ENCODE measurements at regions not wholly inside any gene's neighbourhood (a gene's known extent, or its start where the extent isn't known, plus 50 kb on each side); places are given as distances from the start of the nearest gene placed in this dataset.

DNA sequence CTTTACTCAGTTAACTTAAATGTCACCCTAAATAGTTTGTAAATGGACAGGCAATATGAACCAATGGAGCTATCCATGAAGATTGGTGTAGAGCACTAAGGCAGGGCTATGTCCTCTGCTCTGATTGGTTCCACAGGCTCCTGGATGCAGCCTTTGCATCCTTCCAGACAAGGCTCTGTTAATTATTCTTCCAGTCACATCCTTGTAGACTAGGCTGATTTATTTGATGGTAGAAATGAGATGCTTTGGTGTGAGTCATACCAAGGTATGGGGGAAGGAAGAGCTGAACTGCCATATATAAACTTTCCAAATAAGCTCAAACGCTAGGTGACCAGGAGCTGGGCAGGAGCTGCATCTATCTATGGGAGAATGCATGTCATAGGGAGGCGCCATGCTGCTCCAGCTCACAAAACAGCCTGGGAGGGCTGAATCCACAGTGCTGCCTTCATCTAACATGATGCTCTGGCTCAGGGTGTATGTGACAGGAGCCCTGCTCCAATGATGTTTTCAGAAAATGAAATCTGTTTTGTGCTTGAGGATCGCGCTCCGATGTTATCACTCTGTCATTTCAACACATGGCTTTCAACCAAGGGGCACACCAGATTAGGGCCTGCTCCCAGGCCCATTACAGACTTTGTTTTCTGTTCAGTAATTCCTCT, 818.0 kb upstream of the ZNF608 start:
- in situ Hi-C loops (cut with MboI; ENCODE audit: low sequenced_read_pairs), result no loop called here

DNA sequence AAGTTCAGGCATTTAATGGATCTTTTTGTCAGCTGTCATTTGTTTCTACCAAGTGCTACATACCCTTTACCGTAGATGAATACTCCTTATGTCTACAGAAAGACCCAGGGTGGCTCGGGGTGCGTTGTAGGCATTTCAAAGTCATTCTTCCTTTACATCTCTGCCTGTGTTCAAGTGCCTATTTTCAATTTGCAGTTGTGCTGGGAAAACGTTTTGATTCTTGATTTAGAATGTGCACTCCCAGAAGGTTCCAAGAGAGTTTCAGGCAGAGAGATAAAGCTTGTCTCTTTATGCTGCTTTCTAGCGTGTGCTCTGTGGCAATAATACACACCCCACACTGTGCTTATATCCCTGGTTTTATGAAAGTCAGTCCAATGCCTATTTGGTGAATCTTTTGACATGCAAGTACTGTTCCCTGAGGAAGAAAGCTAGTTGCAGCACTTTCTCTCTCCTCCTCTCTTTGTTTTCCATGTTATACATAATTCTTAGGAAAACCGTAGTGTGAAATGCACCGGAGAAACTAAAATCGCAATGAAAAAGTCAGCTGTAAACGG, 828.1 kb upstream of the ZNF608 start:
- in situ Hi-C loops (cut with MboI; ENCODE audit: low sequenced_read_pairs), result no loop called here

DNA sequence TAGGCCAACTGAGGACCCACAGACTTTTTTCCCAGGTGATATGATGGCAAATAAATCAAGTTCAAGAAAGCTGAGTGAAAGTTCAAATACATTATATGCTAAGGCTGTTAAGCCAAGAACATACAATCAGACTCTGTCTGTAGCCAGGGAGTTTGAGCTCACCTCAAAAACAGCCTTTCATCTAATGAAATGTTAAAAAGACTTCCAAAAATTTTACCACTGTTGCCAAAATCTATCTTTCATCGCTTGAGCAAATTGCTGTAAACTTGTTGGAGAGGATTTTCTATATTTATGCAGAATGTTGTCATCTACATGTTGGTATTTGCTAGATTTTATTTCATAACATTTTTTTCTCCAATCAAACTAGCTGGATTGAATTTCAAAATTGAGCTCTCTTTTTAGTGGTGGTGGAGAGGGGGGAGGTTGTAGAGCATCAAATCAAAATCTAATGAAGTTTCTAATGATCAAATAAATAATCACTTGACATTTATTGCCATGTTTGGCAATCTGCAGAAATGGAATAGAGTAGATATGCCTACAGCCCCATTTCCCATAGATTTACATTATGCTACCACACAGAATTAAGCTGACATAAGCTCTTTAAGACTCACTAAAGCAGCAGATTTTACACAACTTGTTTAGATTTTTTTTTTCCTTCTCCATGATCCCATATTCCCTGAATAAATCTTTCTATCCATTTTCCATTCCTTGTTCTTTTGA, 828.9 kb upstream of the ZNF608 start:
- in situ Hi-C loops (cut with MboI; ENCODE audit: low sequenced_read_pairs), result no loop called here

DNA sequence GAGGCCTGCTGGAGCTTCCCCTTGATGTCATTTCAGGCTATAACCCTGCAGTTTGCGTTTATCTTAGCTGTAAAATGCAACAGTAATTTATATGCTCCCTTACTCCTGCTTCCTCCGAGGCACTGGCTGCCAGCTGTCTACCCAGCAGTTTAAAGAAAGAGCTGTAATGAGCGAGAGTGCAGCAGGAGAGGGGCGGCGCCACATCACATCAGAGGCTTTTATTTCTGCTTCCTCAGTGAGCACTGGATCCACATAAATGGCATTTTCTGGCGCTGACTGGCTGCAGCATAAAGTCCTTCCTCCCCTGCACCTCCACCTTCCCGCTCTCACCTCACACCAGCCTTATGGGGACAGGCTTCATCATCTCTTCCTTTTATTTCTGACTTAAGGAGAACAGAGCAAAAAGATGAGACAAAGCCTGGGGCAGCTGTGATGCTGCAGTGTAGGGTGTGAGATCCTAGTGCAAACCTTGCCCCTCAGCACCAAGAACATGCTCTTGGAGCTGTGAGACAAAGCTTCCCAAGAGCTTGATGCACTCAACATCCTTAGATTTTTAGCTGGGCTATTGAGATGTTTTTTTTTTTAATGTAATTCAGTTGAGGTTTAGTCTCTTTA, 829.6 kb upstream of the ZNF608 start:
- in situ Hi-C loops (cut with MboI; ENCODE audit: low sequenced_read_pairs), result no loop called here

DNA sequence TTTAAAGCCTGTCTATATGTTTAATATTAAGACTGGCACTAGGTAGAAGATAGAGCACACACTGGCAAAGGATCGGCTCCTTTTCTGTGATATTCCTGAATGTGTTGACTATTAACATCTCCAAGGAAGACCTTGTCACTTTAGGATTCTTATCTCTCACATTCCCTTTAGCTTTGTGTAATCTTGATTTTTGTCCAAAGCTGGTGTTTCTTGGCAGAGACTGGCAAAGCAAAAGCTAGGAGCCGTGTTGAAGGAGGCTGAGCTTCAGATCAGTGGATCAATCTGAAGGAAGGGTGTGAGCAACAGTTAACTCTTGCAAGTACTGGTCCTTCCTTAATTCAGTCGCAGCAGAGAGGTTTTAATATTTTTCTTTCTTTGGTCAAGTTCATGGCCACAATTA, 830.4 kb upstream of the ZNF608 start:
- in situ Hi-C loops (cut with MboI; ENCODE audit: low sequenced_read_pairs), result no loop called here

DNA sequence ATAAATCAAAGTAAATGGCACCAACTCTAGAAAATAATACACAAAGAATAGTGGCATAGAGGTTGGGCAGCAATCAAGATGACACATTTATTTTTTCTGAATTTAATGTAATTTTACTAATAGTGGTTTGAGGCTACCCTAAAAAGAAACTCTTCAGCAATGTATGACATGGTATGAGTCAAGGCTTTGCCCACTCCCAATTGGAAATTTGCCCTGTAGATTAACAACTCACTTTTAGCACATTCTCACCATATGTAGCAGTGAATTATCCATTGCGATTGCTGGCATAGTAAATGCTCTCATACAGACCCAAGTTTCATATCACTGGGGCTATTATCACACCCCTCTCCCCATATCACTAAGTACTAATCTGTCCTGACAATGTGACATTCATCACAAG, 832.1 kb upstream of the ZNF608 start:
- in situ Hi-C loops (cut with MboI; ENCODE audit: low sequenced_read_pairs), result no loop called here

DNA sequence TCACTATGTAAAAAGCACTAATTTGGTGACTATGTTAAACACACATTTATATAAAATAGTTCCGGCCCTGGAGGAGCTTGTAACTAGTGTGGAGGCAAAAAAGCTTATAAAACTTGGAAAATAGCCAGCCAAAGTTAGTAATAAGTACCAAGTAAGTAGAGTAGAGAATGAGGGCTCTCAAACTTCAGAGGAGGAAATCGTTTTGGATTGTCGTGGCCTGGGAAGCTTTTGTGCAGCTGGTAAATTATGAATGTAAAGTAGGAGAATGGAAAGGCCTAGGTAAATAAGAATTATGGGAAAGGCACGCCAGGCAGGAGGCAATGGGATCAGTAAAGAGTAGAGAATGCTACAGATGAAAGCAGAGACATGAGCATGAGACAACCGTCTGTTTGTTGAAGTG, 832.7 kb upstream of the ZNF608 start:
- in situ Hi-C loops (cut with MboI; ENCODE audit: low sequenced_read_pairs), result no loop called here

DNA sequence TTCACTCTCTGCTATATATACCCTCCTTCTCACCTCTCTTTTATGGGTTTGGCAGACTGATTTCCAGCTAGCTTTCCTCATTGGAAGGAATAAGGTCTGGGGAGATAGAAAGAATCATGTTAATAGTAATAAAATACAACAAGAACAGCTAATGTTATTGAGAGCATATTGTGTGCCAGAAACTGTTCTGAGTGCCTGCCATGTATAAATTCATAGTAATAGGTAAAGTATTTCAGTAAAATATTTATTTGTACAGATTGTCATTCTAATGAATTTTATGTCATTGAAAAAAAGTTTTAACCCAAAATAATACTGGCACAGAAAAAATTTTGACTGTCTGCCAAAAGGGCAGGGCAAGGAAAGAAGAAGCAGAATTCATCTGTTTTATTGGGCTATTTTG, 834.9 kb upstream of the ZNF608 start:
- in situ Hi-C loops (cut with MboI; ENCODE audit: low sequenced_read_pairs), result no loop called here

DNA sequence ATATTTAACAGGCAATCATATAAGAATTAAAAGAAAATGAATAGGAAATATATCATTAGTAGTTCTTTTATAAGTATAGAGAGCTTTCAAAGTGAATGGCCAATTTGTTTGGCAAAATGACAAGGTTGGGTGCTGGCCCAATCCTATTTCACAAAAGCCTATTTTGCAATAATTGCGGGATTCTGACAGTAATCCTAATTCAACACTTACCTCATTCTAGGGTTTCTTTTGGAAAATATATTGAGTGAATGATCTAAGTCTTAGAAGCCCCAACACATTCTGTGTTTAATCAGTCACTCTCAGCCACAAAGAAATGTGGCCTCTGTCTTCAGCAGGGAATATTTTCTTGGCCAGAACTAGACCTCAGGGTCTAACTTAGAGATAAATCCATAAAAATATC, 835.9 kb upstream of the ZNF608 start:
- in situ Hi-C loops (cut with MboI; ENCODE audit: low sequenced_read_pairs), result no loop called here

DNA sequence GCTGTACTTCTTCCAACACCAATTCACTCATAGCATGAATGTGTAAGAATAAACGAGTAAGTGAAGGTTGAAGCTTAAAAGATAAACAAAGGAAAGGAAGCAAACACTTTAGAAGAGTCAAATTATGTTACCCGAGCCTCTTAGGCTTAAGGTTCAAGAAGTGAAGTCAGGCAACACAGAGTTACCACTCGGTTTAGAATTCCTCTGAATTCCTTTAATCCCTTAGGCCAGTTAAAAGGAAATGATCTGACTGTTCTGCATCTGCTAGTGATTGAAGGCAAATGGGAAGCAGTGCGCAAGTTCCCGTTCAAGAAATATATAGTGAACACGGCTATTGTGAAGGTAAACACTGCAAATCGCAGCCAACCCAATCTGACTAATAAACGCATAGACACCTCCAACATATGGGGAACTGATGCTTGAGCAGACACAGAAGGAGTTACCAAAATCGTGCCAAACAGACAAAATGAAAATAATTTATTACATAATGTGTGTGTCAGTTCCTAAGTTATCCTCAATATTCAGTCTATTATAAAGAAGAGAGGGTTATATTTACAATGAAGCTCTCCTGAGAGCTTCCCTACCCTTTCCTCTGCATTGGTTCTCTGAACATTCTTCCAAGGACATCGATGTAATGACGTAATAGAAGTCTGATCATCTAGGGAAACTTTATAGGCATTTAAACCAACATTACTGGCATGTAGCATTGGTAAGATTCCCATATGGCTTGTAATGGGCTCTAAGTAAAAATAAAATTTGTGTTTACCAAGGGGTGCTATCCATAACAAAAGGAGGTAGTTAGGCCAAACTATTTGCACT, 837.1 kb upstream of the ZNF608 start:
- in situ Hi-C loops (cut with MboI; ENCODE audit: low sequenced_read_pairs), result no loop called here

DNA sequence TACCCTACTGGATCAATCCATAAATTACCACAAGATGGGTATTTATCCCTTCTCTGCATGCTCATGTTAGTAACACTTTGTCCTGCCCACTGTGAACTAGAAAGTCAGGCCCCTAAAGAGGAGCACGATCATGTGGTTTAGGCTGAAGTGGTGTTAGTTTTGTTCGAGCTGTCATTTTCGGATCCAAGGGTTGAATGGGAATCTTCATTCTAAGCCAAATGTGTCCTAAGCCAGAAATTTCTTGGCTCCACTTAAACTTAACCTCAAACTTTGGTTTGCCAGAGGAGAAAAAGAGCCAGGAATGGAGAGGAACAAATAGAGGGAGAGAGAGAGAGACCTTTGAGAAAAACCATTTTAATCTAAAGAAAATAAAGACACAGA, 837.7 kb upstream of the ZNF608 start:
- in situ Hi-C loops (cut with MboI; ENCODE audit: low sequenced_read_pairs), result no loop called here

DNA sequence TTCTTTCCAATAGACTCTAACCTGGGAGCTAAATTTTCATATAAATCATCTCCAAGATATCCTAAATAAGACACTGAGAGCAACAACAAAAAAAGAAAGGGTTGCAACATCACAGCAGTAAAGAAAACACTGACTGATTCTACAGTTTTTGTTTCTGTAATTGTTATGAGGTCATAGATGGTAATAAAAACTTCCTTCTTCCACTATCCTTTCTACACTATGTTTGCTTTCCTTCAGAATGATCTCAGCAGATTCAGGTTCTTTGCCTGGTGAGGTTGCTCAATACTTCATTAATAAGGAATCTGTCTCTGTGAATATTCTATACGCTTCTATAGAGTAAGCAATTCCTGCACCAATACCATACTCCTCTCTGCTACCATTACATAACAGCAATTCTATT, 835.6 kb upstream of the GRAMD2B start:
- in situ Hi-C loops (cut with MboI; ENCODE audit: low sequenced_read_pairs), result no loop called here

DNA sequence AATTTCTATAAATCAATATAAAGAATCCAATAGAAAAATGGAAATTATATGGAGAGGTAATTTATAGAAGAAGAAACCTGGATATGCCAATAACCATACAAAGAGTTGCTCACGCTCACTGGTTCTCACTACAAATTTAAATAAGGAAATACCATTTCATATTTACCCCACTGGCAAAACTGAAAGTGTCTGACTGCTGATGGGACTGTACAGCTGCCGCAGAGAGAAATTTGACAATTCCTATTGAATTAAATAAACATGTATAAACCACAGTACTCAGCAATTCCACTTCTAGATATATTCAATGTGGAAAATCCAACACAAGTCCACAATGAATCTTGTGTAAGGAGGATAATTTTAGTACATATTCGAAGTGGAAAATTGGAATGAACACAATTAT, 830.4 kb upstream of the GRAMD2B start:
- in situ Hi-C loops (cut with MboI; ENCODE audit: low sequenced_read_pairs), result no loop called here

DNA sequence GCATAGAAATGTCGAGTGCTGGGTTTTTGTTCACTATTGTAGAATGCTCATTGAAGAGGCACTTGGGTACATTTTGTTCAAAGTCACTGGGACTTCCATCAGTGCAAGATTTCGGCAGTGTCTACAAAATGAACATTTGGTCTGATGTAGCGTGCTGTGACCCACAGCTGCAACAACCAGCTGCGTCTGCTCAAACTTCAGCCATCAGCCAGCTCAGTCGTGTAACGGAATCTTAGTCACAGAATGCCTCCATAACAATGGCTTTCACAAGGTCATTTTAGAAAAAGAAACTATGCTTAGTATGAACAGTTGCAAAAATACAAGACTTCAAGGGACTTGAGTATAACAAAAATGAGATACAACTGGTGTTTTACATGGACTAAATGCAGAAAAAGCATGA, 828.1 kb upstream of the GRAMD2B start:
- in situ Hi-C loops (cut with MboI; ENCODE audit: low sequenced_read_pairs), result no loop called here

DNA sequence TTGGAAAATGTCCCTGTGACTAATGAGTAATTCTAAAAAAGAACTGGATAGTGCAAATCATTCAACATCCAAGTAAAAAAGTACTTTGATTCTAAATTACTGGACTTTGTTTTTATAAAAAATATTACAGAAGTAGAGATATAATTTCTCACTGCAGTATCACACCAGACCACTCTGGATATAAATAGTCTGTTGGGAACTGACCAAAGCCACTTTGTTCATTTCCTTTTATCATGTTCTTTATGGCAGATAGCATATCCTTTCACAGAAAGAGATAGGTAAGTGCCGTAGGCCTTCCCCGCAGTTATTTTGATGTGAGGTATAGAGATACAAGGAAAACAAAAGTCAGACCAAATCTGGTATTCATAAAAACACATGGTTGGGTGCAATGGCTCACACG, 827.4 kb upstream of the GRAMD2B start:
- in situ Hi-C loops (cut with MboI; ENCODE audit: low sequenced_read_pairs), result no loop called here

DNA sequence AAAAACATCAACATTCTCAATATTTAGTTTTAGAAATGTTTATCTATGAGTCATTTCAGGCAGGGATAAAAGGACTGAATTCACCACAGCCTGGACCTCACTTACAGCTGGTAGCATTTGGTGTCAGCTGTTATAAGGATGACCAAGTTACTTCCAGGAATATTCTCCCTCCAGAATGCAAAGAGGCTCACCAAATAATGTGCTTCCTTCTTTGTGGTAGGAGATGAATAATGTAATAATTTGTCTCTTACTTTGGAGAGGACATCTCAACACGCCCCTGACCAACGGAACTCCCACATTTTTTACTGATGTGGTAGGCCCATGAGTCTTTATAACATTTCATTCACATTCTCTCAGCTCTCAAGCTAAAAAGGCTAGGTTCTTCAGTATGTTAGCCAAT, 825.9 kb upstream of the GRAMD2B start:
- in situ Hi-C loops (cut with MboI; ENCODE audit: low sequenced_read_pairs), result no loop called here

DNA sequence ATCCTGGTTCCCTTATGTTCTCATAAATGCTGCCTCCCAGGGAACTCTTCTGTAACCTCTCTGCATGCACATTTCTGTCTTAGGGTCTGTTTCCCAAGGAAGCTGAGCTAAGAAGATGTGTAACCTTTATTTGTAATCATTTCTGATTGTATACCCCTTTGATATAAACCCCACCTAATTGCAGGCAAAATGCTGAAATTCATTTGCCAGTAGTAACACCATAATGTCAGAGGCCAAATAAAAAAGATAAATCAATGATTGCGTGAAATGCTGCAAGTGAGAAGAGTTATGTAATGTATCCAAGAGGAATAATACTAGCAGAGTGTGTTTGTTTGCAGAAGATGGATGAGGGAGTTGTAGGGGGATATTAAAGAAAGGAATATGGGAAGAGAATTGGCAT, 822.6 kb upstream of the GRAMD2B start:
- in situ Hi-C loops (cut with MboI; ENCODE audit: low sequenced_read_pairs), result no loop called here

DNA sequence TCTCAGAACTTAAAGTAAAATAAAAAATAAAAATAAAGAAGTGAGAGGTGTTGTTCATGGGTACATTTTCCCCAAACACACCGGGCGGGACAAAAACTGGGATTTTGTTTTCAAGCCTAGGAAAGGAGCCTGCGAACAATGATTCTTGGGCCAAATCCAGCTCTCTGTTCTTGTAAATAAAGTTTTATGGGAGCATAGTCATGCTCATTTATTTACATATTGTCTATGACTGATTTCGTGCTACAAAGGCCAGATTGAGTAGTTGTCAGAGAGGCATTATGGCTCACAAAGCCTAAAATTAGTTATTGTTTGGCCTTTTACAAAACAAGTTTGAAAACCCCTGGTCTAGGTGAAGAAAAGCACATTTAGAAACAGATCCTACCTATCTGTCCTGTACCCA, 821.0 kb upstream of the GRAMD2B start:
- in situ Hi-C loops (cut with MboI; ENCODE audit: low sequenced_read_pairs), result no loop called here

DNA sequence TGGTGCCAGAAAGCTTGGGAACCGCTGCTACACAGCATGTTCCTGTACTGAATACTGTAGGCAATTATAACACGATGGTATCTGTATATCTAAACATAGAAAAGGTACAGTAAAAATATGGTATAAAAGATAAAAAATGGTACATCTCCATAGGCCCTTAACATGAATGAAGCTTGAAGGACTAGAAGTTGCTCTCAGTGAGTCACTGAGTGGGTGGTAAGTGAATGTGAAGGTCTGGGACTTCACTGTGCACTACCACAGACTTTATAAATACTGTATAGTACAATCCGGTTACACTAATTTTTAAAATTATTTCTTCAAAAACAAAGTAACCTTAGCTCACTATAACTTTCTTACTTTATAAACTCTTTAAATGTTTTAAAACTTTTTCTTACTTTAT, 819.9 kb upstream of the GRAMD2B start:
- in situ Hi-C loops (cut with MboI; ENCODE audit: low sequenced_read_pairs), result no loop called here

DNA sequence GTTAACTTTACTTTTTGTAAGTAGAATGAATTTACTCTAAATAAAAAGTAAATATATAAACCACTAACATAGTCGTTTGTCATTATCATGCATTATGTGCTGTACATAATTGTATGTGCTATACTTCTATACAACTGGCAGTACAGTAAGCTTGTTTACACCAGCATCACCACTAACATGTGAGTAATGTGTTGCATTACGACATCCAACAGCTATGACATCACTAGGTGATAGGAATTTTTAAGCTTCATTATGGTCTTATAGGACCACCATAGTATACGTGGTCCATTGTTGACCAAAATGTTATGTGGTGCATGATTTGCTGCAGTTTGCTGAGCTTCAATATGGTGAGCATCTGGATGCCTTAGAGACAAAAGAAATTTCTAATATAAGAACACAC, 819.1 kb upstream of the GRAMD2B start:
- in situ Hi-C loops (cut with MboI; ENCODE audit: low sequenced_read_pairs), result no loop called here

DNA sequence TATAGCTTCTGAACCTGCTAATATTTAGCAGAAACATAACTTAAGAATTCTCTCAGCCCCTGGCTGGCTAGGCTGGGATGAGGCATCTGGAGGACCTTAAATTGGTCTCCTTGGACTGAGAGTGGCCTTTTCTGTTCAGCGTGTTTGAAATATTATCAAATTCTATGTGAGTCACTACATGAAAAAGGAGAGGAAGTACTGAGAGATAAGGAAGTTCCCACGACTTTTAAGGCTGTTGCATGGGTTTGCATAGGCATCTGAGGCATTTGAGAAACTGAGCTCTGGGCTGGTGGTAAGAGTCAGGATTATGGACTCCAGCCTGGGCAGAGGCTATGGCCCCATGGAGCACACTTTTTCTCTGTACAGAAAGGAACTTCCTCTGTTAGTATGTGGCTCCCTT, 816.2 kb upstream of the GRAMD2B start:
- in situ Hi-C loops (cut with MboI; ENCODE audit: low sequenced_read_pairs), result no loop called here
